Stimulated activated naive CD8-positive, alpha-beta T cell treated with anti-CD3 and anti-CD28 coated beads, Interleukin-15, Interleukin-2, amounts not matched to agents 100 U/mL and 50 U/mL, for 24 hours (primary cell): ENCODE measurements at regions not wholly inside any gene's neighbourhood (a gene's known extent, or its start where the extent isn't known, plus 50 kb on each side); places are given as distances from the start of the nearest gene placed in this dataset.
"Not testable (repeated sequence)": the region's sequence is repeated elsewhere in the genome, so short reads cannot be mapped to it uniquely, and the experiment has no call there.

ENCODE experiments used
- ATAC-seq: fragments of 150-1000 bp; cut with Tn5 transposase; one replicate; pipeline ENCODE4 v1.10.0; 2021
- DNase-seq: peaks from one replicate; pipeline ENCODE4 v3.0.0; 2021

DNA sequence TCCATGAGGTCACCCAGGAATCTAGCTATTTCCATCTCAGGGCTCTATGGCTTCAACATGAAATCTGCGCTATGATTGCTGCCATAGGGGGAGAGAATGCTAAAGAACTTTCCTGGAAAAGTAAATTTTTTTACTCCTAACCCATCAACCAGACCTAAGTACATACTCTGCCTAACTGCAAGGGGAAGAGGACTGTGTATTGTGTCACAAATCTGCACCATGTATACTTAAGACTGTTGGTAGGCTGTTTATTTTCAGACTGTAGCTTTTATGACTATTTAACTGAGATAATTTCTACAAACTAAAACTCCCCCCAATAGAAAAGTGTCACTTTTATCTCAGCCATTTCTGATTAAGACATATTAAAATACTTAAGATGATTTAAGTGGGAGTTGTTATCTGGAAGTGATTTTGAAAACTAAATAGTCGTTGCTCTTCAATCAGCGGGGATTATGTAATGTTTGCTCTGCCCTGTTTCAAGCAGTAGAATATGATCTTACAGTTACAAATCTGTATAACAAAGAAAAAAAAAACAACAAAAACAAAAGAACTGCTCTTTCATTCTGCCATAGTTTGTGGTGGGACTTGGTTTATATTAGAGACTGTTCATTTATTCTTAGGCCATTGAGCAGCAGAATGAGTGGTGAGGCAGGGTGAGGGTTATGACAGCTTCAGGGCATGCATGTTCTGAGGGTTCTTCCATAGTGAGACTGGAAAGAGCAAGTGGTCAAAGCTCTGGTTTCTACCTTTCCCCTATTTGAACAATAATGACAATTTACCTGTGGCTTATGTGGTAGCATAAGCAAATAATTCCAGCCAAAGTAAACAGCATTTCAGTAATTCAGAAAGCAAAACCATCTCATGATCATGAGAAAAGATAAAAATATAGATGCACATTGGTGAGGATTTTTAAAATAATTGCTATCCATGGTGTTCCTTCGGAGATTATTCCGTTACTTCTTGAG, 126.3 kb upstream of the CEP162 start:
- ATAC-seq (no peak), DNase-seq (no peak)

DNA sequence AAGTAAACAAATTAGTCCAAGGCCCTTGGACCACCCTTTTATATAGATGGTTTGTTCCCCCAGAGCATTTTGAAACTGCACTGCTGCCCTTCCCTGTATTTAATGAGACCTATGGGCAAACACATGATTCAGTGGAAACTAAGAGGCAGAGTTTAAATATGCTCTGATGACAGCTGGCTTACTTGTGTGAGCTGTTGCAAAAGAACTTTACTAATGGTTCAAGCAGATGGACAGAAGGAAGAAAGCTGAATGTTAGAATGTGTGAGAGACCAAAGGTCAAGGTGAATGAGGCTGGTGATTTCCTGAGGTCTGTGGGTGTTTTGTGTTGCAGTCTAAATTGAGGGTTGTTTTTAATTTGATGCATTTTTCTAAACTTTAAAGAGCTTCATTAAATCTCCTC, 123.0 kb upstream of the CEP162 start:
- DNase-seq: no peak
- ATAC-seq: no peak

DNA sequence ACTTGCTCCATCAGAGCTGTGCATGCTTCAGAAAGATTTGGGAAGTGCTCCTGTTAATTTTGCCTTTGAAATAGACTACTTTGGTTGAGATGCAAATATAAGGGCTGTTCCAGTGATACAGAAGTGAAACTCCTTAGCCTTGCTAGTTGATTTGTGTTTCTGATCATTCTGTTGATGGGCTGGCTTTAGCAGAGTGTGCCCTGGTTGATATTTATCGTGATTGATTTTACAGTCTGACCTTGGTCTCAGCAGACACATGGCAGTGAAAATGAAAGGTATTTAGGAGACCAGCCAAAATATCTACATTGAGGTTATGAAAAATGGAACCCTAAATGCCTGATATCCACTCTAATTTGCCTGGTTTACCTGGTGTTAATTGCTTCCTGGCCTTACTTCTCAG, 122.1 kb upstream of the CEP162 start:
- DNase-seq (no peak), ATAC-seq (no peak)

DNA sequence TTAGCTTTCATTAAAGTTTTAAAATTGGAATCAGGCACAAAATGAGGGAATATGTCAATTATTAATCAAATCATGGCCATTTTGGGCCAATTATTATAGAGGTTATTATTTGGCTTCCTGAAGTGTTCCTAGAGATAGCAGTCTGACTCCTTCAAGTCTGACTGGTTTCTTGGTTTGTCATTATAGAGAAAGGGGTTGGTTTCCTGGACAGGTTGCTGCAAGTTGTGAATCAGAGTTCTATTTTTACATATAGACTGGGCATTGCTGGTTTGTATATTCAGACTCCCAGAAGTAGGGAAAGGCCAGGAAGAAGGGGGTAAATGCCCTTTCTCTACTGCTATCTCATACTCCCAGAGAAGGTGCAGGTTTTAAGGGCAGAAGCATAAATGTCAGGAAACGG, 121.4 kb upstream of the CEP162 start:
- ATAC-seq (no peak), DNase-seq (no peak)

DNA sequence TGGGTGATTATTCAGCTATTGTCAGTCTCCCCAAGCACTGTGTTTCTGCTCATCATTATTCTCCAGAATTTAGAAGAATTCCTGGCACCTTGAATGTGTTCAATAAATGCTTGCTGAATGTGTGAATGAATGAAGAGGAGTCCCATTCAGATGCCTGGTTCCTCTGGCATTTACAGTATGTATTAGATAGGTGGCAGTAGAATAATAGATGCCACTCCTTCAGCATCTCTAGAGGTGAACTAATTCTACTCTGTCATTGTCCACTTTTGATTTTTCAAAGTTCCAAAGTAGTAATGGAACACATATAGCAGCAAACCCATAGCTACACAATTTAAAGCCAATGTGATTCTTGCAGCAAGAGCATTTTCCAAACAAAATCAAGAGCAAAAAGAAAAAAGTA, 118.9 kb upstream of the CEP162 start:
- ATAC-seq: no peak
- DNase-seq: no peak

DNA sequence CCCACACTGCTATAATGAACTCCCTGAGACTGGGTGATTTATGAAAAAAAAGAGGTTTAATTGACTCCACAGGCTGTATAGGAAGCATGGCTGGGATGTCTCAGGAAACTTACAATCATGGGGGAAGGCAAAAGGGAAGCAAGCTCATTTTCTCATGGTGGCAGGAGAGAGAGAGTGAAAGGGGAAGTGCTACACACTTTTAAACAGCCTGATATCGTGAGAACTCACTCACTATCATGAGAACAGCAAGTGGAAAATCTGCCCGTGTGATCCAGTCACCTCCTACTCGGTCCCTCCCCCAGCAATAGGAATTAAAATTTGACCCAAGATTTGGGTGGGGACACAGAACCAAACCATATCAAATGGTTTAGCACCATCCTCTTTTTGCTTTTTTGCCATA, 116.6 kb upstream of the CEP162 start:
- DNase-seq: no peak
- no peak for ATAC-seq

DNA sequence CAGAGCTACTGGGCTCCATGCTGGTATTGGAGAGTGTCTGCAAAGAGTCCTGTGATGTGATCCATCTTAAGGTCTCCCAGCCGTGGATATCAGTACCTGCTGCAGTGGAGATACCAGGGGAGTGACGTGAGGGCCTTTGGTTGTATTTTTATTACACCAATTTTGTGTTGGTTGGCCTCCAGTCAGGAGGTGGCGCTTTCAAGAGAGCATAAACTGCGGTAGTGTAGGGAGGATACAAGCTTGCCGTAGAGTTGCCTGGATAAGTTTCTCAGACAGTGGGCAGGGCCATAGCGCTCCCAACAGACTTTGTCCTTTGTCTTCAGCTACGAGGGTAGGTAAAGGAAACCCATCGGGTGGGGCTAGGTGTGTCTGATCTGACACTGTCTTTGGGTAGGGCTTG, 113.0 kb upstream of the CEP162 start:
- DNase-seq (no peak), ATAC-seq (no peak)

DNA sequence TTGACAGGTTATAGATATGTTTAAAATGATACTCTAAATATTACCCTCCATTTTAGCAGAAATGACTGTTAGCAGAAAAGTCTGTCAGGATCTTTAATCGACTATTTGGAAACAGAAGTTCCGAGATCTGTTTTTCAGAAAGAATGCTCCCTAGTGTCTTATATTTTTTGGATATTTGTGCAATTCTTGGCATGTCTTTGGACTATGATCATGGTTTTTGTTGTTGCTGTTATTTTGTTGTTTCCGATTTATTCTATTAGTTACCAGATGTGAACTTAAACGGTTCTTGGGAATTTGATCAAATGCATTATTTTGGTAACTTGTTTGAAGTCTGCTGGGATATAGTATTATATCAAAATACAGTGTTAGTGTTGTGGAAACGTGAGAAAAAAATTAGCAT, 106.4 kb upstream of the CEP162 start:
- DNase-seq (no peak), ATAC-seq (no peak)

DNA sequence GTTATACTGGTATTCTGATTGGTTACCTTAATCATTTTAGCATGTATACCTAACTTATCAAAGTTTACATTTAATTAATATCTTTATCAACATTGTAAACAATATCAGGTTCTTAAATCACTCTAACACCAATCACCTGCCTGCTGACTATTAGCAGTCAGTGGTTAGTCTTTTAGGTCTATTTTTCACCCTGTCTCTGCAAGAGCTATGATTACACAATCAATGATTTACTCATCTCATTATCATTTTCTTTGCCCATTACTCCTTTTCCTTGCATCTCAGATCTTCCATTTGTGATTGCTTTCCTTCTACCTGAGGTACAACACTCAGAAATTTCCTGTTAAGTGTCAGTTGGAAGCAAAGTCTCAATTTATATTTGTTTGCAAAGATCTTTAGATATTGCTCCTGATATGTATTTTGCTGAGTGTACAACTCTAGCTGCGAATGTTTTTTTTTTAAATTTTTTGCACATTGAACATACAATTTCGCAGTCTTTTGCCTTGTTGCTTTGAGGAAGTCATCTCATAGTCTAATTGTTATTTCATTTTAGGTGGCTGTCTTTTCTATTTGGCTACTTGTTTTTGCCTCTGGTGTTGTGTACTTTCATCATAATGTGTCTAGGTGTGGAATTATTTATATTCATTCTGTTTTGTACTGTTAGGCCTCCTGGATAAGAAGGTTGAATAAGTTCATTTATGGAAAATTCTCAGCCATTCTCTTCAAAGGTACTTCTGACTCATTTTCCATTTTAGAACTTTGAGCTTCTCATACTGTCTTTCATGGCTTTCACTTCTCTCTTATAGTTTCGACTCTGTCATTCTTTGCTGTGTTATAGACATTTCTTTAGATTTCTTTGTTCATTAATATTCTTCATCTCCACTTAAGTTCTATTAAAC, 104.9 kb upstream of the CEP162 start:
- ATAC-seq: no peak
- DNase-seq: no peak

DNA sequence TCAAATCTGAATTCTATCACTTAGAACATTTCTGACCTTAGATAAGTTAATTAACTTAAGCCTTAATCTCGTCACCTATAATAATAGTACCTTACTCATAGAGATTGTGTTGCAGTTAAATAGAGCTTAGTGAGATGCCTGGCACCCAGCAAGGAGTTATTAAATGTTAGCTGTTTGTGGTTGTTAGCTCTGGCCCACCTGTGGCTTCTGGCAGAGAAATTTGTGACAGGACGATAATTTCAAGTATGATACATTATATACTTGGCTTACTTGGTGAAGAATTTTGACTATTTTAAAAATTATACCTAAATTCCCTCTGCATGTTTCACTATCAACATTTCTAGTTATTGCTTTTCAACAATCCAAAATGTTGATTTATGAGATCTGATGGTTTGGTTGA, 102.9 kb upstream of the CEP162 start:
- DNase-seq (no peak), ATAC-seq (no peak)

DNA sequence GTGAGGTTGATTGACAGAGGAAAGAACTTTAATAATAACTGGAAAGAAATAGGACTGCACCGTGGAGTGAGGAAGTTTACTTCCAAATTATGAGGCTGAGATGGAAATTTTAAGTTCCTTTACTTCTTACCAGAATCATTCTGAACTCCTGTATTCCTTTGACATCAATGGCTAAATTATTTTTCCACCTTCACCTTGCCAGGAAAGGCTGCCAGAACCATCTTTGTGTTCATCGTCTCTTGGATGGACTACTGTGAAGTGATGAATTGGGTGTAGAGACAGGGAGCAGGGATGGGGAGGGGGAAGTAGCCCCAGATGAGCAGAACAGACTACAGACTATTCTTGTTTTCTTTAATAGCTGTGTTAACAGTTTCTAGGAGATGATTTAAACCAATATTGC, 102.1 kb upstream of the CEP162 start:
- ATAC-seq (no peak), DNase-seq (no peak)

DNA sequence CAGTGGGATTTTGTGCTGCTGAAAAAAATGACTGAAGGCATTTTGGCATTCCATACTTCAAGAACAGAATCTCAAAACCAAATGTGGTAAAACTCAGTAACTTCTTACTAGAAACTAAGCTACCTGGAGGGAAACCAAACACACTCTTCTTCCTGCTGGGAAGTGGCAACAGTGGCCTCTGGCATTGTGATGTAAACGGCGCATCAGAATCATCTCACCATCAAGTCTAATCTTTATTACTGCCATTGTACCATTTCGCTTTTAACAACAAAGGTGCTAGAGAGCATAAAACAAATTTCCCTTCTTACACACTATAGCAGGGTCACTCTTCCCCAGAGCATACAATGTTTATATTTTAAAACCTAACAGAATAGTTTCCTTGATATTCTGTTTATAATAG, 101.6 kb upstream of the CEP162 start:
- ATAC-seq (no peak), DNase-seq (no peak)

DNA sequence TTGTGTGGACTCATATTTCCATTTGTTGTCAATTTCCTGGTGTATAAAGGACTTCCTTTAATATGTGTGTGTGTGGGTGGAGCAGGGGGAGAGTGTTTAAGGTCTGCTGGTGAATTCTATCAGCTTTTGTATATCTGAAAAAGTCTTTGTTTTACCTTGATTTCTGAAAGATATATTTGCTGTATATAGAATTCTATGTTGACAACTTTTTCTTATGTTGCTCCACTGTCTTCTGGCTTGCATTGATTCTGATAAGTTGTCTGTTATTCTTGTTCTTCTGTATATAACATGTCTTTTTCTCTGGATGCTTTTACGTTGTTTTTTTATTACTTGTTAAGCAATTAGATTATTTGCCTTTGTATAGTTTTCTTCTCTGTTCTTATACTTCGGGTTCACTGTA, 90.0 kb upstream of the CEP162 start:
- ATAC-seq: no peak
- DNase-seq: no peak

DNA sequence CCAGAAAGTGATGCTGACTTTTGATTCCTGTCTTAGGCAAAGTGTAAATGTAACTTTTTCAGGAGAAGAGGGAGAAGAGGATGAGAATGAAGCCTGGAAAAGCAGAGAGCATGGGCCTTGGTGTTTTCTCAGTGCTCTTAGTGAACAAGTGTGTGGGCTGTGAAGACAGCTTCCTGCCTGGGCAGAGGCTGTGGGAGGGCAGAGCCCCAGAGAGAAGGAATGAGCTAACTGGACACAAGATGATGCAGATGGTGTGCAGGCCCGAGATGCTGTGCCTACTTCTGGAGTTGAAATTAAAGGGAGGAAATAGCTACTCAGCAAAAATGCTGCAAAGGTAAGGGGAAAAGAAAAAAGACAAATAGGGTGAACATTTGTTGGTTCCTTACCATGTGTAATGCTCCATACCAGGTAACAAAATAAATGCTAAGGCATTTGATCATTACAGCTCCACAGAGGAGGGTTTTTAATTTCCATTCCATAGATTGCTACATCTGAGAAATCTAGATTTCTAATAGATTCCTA, 87.0 kb upstream of the CEP162 start:
- no peak for ATAC-seq
- DNase-seq: no peak

DNA sequence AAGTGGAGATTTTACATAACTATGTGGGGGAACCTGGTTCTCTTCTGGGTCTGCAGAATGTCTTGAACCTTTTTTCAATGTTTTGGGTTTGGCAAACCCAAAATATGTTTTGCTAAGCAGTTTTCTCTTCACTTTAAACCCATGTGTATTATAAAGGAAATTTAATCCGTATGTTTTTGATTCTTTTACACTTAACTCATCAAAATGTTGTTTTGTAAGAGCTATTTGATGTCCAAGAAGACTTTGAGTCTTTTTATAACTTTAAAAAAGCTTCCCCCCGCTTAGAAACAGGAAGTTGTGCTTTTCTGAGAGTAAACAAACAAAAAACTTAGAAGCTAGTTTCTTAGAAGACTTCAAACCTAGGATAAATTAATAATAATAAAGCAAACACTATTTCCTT, 81.9 kb upstream of the CEP162 start:
- DNase-seq (no peak), ATAC-seq (no peak)

DNA sequence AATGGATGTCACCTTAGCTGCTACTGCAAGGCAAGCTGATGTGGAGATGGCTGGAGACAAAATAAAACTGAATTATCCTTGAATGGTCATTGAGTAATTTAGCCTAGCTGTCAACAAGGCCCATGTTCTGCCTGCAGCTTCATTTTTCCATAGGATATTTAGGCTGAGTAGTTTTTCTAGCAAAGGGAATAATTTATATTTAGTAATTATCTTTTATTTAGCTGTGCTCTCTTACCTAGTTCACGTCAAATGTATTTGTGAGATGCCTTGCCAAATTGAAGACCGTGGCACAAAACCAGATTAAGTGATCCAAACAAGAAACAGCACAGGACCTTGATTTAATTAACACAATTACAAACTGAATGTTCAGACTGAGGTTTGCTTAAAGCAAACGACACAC, 77.4 kb upstream of the CEP162 start:
- ATAC-seq (no peak), DNase-seq (no peak)

DNA sequence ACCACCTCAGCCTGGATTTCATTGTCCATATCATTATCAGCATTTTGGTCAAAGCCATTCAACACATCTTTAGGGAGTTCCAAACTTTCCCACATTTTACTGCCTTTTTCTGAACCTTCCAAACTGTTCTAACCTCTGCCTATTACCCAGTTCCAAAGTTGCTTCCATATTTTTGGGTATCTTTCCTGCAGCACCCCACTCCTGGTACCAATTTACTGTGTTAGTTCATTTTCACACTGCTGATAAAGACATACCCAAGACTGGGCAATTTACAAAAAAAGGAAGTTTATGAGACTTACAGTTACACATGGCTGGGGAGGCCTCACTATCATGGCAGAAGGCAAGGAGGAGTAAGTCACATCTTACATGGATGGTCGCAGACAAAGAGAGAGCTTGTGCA, 63.6 kb upstream of the CEP162 start:
- not testable (repeated sequence) for DNase-seq, ATAC-seq

DNA sequence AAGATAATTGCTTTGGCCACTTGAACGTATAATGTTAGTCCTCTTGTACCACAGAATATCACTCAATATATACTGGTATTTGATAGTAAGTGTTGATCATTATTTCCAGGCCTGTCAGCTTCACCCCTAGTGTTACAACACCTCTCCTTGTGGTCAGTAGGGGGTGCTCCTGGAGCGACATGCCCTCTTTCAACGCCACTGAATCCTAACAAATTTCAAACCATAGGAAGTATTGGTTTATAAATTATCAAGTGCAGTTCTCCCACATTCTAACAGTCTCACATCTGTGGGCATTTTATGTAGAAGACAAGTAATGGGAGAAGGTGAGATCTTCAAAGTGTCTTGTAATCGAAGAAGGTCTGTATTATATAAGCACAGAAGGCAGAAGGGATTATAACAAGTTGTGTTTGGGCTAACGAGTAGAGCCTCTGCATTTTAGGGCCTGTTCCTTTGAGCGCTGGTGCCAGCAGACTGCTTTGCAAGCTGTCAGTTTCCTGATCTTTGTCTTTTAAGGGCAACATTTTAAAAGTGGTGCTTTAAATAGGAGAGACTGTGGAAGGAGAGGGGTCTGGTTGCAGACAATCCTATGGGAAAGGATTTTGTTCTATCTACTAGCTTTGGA, 57.1 kb upstream of the CEP162 start:
- DNase-seq (no peak), ATAC-seq (no peak)

DNA sequence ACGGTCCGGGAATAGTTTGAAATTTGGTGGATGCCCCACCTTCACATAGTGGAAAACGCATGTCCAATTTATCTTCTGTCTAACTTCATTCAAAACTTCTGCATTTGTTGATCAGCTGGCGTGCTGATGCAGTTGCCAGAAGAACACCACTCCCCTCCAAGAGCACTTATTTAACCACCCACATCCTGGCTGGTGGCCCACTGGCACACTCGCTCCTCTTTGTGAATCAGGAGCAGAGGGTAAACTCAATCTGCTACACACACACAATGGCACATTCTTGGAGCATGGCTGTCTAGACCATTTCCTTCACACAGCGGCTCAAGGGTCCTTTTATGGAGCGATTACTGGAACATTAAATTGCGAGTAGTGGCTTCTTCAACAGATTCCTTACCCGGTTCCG, 55.1 kb upstream of the CEP162 start:
- ATAC-seq: no peak
- DNase-seq: no peak

DNA sequence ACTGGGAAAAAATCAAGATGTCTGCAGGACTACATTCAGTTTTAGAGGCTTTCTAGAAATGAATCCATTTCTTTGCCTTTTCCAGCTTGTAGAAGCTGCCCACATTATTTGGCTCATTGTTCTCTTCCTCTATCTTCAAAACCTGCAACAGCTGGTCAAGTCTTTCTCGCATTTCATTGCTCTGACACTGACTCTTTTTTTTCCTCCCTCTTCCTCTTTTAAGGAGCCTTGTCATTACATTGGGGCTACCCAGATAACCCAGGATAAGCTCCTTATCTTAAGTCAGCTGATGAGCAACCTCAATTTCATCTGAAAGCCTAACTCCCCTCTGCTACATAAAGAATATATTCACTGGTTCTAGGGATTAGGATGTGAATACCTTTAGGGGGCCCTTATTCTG, 53.2 kb upstream of the CEP162 start:
- no peak for ATAC-seq
- no peak for DNase-seq

DNA sequence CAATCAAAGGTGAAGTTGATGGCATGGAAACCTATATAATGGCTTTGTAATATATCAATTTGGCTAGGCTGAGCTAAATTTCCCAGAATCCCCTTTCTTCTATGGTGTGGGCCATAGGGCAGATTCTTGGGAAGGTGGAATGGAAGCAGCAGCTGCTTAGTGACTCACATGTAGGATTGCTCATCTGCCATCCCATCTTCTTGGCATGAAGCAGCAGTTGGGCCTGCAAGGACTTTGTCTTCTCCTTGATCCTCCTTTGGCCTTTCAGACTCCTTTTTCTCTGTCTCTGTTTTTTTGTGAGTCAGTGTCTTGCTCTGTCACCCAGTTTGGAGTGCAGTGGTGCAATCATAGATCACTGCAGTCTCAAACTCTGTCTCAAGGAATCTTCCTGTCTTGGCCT, 52.6 kb upstream of the CEP162 start:
- ATAC-seq: no peak
- no peak for DNase-seq

DNA sequence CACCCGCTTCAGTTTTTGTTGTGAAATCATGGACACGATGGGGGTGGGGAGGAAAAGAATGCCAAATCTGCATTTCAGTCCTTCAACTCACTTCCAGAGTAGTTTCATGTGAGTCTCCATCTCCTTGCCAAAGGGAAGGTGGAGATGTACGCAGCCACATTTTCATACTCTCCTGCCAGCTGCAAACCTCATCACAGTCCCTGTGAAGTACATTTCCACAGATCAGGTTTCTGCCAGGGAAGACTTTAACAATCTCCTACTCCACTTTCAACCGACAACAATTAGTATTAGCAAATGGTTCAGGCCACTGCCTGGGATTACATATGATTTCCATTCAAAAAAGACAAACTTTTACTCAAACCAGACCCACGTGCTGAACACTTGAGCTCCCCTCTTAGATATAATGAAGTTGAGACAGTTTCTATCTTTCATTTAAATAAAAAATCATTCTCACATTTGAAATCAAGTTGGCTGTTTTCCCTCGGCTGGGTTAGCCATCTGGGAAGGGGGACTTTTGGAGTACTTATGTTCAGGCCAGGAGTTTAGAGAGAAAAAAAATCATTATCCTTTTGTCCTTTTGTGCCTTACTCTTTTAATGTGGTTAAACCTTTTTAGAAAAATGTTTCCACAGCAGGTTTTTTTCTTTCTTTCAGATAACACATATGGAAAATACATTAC, 51.0 kb upstream of the CEP162 start:
- ATAC-seq (no peak), DNase-seq (no peak)
